ENCODE measurements at regions not wholly inside any gene's neighbourhood (a gene's known extent, or its start where the extent isn't known, plus 50 kb on each side); places are given as distances from the start of the nearest gene placed in this dataset.

- no peaks in the 10 kb centered on the region for H3K9me3 ChIP-seq
- DNase-seq: no peak
- ATAC-seq: no peak
- TF ChIP-seq CTCF (IDR thresholded peaks at IDR 0.05): no peak
- intact Hi-C loops (cut with DNase I, micrococcal nuclease): no loop called here
- H3K4me3 ChIP-seq: no peak overlapping the region
- no peaks in the 10 kb centered on the region for H3K4me1 ChIP-seq (ENCODE audit: low read depth)
- H3K36me3 ChIP-seq (ENCODE audit: low read depth): no peaks in the 10 kb centered on the region
These were observed 293.4 kb upstream of the NR3C2 start for GRCh38 chr4:148735432-148736155.

GRCh38 chr4:148730766-148731165, 288.6 kb upstream of the NR3C2 start:
- Histone ChIP-seq H3K4me3 (no peak overlapping the region), H3K9me3 (no peaks in the 10 kb centered on the region), H3K36me3 (ENCODE audit: low read depth) (no peaks in the 10 kb centered on the region), H3K4me1 (ENCODE audit: low read depth) (no peaks in the 10 kb centered on the region)
- no peak for DNase-seq
- no peak for ATAC-seq
- intact Hi-C loops (cut with DNase I, micrococcal nuclease): no loop called here
- no peak for TF ChIP-seq CTCF (IDR thresholded peaks at IDR 0.05)

- Histone ChIP-seq H3K36me3 (ENCODE audit: low read depth) (no peaks in the 10 kb centered on the region), H3K9me3 (no peaks in the 10 kb centered on the region), H3K4me1 (ENCODE audit: low read depth) (no peaks in the 10 kb centered on the region), H3K4me3 (no peak overlapping the region)
- ATAC-seq (no peak), DNase-seq (no peak)
- intact Hi-C loops (cut with DNase I, micrococcal nuclease): no loop called here
- TF ChIP-seq CTCF (IDR thresholded peaks at IDR 0.05): no peak
These were observed 287.9 kb upstream of the NR3C2 start for GRCh38 chr4:148730082-148730640.

GRCh38 chr4:148717988-148718387, 275.8 kb upstream of the NR3C2 start:
- ATAC-seq (peak; percentile 96), DNase-seq (peak in 1 of 3 donors; percentile 34)
- H3K36me3 ChIP-seq (ENCODE audit: low read depth): no peaks in the 10 kb centered on the region
- H3K4me3 ChIP-seq: no peak overlapping the region
- no peaks in the 10 kb centered on the region for H3K9me3 ChIP-seq
- intact Hi-C loops (cut with DNase I, micrococcal nuclease): no loop called here
- no peak for TF ChIP-seq CTCF (IDR thresholded peaks at IDR 0.05)
- peaks cover 3% of the 10 kb centered on the region for H3K4me1 ChIP-seq (ENCODE audit: low read depth)

GRCh38 chr4:148716431-148717052, 274.3 kb upstream of the NR3C2 start:
- intact Hi-C loops (cut with DNase I, micrococcal nuclease): no loop called here
- H3K9me3 ChIP-seq: no peaks in the 10 kb centered on the region
- no peak overlapping the region for H3K4me3 ChIP-seq
- DNase-seq: no peak
- peaks cover 3% of the 10 kb centered on the region for H3K4me1 ChIP-seq (ENCODE audit: low read depth)
- no peak for TF ChIP-seq CTCF (IDR thresholded peaks at IDR 0.05)
- H3K36me3 ChIP-seq (ENCODE audit: low read depth): no peaks in the 10 kb centered on the region
- ATAC-seq: peak; percentile 32

All from mucosa of descending colon (tissue), 3 donors.